A673 (cell line): ENCODE measurements at regions not wholly inside any gene's neighbourhood (a gene's known extent, or its start where the extent isn't known, plus 50 kb on each side); places are given as distances from the start of the nearest gene placed in this dataset.
"Not testable (repeated sequence)": the region's sequence is repeated elsewhere in the genome, so short reads cannot be mapped to it uniquely, and the experiment has no call there.

Source experiments
- BruUV-seq: library from RNA; stranded (reverse); fragments of 400-500 nt; replicated peaks from 2 replicates; lab custom pipeline; 2021; lab: Mats Ljungman, UMichigan
- CTCF ChIA-PET: fragments of 300-600 bp; sonication (Branson Sonifier 250); formaldehyde crosslinking; loops from one replicate; lab custom pipeline; 2022; ENCODE audit warnings: antibody characterized with exemption; lab: Charles Lee
- POLR2A ChIA-PET: fragments of 300-600 bp; sonication (Branson Sonifier 250); formaldehyde crosslinking; loops from one replicate; lab custom pipeline; 2022; ENCODE audit warnings: antibody characterized with exemption; ENCODE audit not compliant: low non-redundant PET; lab: Charles Lee
- DNase-seq: peaks from one replicate; pipeline ENCODE4 v3.0.0-alpha.2; 2015; ENCODE audit warnings: low spot score
- H3K27ac ChIP-seq: fragments of 200-600 bp; sonication (generic); 2 replicates; pipeline ENCODE4 v1.5.1; 2016; ENCODE audit warnings: mixed run types, low read depth, mild to moderate bottlenecking, mixed read lengths, antibody characterized with exemption, low read length; ENCODE audit not compliant: poor library complexity, severe bottlenecking
- H3K27me3 ChIP-seq: fragments of 200-600 bp; sonication (generic); replicated peaks from 2 replicates; pipeline ENCODE4 v1.6.1; 2017; ENCODE audit warnings: mixed run types, low read depth, mild to moderate bottlenecking, mixed read lengths, antibody characterized with exemption, low read length; ENCODE audit not compliant: insufficient read depth, poor library complexity
- H3K36me3 ChIP-seq: fragments of 200-600 bp; sonication (generic); 2 replicates; pipeline ENCODE4 v1.6.1; 2016; ENCODE audit warnings: mixed run types, mild to moderate bottlenecking, mixed read lengths, antibody characterized with exemption, low read length; ENCODE audit not compliant: insufficient read depth, poor library complexity, severe bottlenecking
- H3K4me1 ChIP-seq: fragments of 200-600 bp; sonication (generic); 2 replicates; pipeline ENCODE4 v1.6.1; 2017; ENCODE audit warnings: mixed run types, mild to moderate bottlenecking, mixed read lengths, antibody characterized with exemption, low read length; ENCODE audit not compliant: insufficient read depth, poor library complexity, severe bottlenecking
- H3K4me3 ChIP-seq: fragments of 200-600 bp; sonication (generic); 2 replicates; pipeline ENCODE4 v1.5.1; 2016; ENCODE audit warnings: low read depth, mixed run types, mild to moderate bottlenecking, mixed read lengths, low read length; ENCODE audit not compliant: poor library complexity, severe bottlenecking
- H3K9me3 ChIP-seq: fragments of 200-600 bp; sonication (generic); 2 replicates; pipeline ENCODE4 v1.6.1; 2016; ENCODE audit warnings: mixed run types, low read depth, mild to moderate bottlenecking, mixed read lengths, antibody characterized with exemption, low read length; ENCODE audit not compliant: poor library complexity, severe bottlenecking
- CTCF ChIP-seq: fragments of 300-800, 200-600 bp; sonication (generic); conservative IDR thresholded peaks from 2 replicates; pipeline ENCODE4 v1.5.1; 2017; ENCODE audit warnings: low read depth, mild to moderate bottlenecking, antibody characterized with exemption, low read length, moderate library complexity, mixed read lengths
- EZH2 ChIP-seq: fragments of 200-600 bp; sonication (generic); IDR thresholded peaks from 2 replicates; pipeline ENCODE4 v1.6.1; 2017; ENCODE audit warnings: borderline replicate concordance, low read depth, mild to moderate bottlenecking, mixed read lengths, antibody characterized with exemption, low read length; ENCODE audit not compliant: poor library complexity, severe bottlenecking
- intact Hi-C: fragments of 100-400 bp; cut with micrococcal nuclease; formaldehyde crosslinking; loops from one replicate; pipeline ENCODE4 v1.10.0; 2022; ENCODE audit not compliant: unreplicated experiment

DNA sequence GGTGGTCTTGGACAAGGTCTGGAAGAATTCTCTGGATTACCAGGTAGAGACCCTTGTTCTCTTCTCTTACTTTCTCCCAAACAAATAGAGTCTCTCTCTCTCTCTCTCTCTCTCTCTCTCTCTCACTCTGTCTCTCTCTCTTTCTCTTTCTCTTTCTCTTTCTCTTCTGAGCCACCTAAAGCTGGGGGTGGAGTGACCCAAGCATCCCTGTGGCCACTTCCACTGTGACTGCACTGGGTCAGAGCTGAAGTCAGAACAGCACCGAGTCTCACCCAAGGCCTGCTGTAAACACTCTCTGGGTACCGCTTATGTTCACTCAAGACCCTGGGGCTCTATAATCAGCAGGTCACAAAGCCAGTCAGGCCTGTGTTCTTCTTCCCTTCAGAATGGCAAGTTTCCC is 513.7 kb downstream of the EBF1 start:
- BruUV-seq, result no TSS peak
- peaks cover under 1% of the 10 kb centered on the region for H3K4me1 ChIP-seq
- H3K27me3 ChIP-seq, result no peaks in the 10 kb centered on the region
- intact Hi-C loops, result no loop called here
- TF ChIP-seq EZH2, result no peak
- ChIA-PET POLR2A (no interaction called here), CTCF (no interaction called here)
- DNase-seq, result no peak
- H3K27ac ChIP-seq, result no peak overlapping the region
- no peaks in the 10 kb centered on the region for H3K9me3 ChIP-seq
- no peak overlapping the region for H3K4me3 ChIP-seq
- no peaks in the 10 kb centered on the region for H3K36me3 ChIP-seq

- H3K27me3 ChIP-seq, H3K27ac ChIP-seq, H3K4me1 ChIP-seq, DNase-seq, CTCF ChIA-PET, H3K9me3 ChIP-seq, H3K36me3 ChIP-seq, BruUV-seq, intact Hi-C loops, POLR2A ChIA-PET, H3K4me3 ChIP-seq: not testable (repeated sequence)
Measured at GRCh38 chr5:158582669-158583068, 517.0 kb downstream of the EBF1 start.

DNA sequence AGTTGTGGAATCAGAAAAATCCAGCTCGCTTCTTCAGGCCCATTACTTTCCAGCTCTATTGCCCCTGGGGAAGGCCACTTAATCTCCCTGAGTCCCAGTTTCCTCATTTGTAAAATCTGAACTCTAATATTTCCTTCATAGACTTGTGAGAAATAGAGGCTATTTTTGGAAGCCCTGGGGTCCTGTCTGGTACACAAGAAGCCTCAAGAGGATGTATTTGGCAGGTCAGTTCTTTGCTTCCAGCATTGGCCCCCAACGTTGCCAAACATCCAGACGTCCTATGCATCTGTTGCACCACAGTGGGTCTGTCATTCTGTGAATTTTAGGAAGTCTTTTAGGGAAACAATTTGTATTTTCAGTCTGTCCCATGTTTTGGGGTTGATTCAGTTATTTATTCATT is 525.9 kb downstream of the EBF1 start:
- Histone ChIP-seq H3K27me3 (no peaks in the 10 kb centered on the region), H3K9me3 (no peaks in the 10 kb centered on the region), H3K36me3 (no peaks in the 10 kb centered on the region), H3K27ac (no peak overlapping the region), H3K4me1 (no peaks in the 10 kb centered on the region), H3K4me3 (no peak overlapping the region)
- POLR2A ChIA-PET, result no interaction called here
- no TSS peak for BruUV-seq
- DNase-seq, result no peak
- TF ChIP-seq CTCF (no peak), EZH2 (no peak)
- CTCF ChIA-PET, result no interaction called here
- intact Hi-C loops, result no loop called here

- DNase-seq, result no peak
- H3K4me3 ChIP-seq, result no peak overlapping the region
- intact Hi-C loops, result no loop called here
- no peaks in the 10 kb centered on the region for H3K9me3 ChIP-seq
- CTCF ChIA-PET, result no interaction called here
- TF ChIP-seq EZH2 (no peak), CTCF (no peak)
- no peak overlapping the region for H3K27ac ChIP-seq
- no peaks in the 10 kb centered on the region for H3K36me3 ChIP-seq
- no peaks in the 10 kb centered on the region for H3K4me1 ChIP-seq
- POLR2A ChIA-PET, result interaction anchor here (0.6 kb wide), 1 partner anchor 296 kb away, joined by 4 read pairs; no protein-coding TSS in a partner anchor
- no TSS peak for BruUV-seq
- no peaks in the 10 kb centered on the region for H3K27me3 ChIP-seq
Measured at GRCh38 chr5:158570502-158570901, 529.2 kb downstream of the EBF1 start.
